Fibroblast of lung (primary cell): ENCODE measurements at regions not wholly inside any gene's neighbourhood (a gene's known extent, or its start where the extent isn't known, plus 50 kb on each side); places are given as distances from the start of the nearest gene placed in this dataset.

Experiments used
- DNase-seq, 2 donors: peaks; one replicate each; pipeline versions ENCODE4 v3.0.0 to v3.0.0-alpha.2; 2010; ENCODE audit warnings: low read depth in 2 of 2
- H2AFZ ChIP-seq: 2 replicates; pipeline ENCODE4 v1.5.1; 2012; ENCODE audit warnings: low read length, control low read depth, inconsistent platforms
- H3K27ac ChIP-seq: 2 replicates; pipeline ENCODE4 v1.5.1; 2011; ENCODE audit warnings: low read length, control low read depth; ENCODE audit not compliant: insufficient read depth
- H3K27me3 ChIP-seq: 2 replicates; pipeline ENCODE4 v1.5.1; 2011; ENCODE audit warnings: mild to moderate bottlenecking, low read length; ENCODE audit not compliant: control insufficient read depth, insufficient read depth
- H3K36me3 ChIP-seq: 2 replicates; pipeline ENCODE4 v1.5.1; 2011; ENCODE audit warnings: low read length; ENCODE audit not compliant: control insufficient read depth, insufficient read depth
- H3K4me1 ChIP-seq: 2 replicates; pipeline ENCODE4 v1.5.1; 2011; ENCODE audit warnings: low read length; ENCODE audit not compliant: control insufficient read depth, insufficient read depth; ENCODE audit errors: extremely low read depth
- H3K4me2 ChIP-seq: 2 replicates; pipeline ENCODE4 v1.5.1; 2011; ENCODE audit warnings: low read length, control low read depth; ENCODE audit not compliant: insufficient read depth; ENCODE audit errors: extremely low read depth
- H3K4me3 ChIP-seq, 4 experiments: fragments of 200-600 bp in 1 of 4; sonication (generic) in 1 of 4; replicated peaks in 1 of 4; 2 replicates each; pipeline ENCODE4 v1.5.1; 2011 to 2016; ENCODE audit warnings: low read length in 4 of 4, low read depth in 3 of 4, mild to moderate bottlenecking in 3 of 4, control low read depth in 2 of 4, inconsistent platforms in 1 of 4, mixed read lengths in 1 of 4; ENCODE audit not compliant: insufficient read depth in 1 of 4; ENCODE audit errors: control extremely low read depth in 1 of 4
- H3K79me2 ChIP-seq: 2 replicates; pipeline ENCODE4 v1.5.1; 2012; ENCODE audit warnings: mild to moderate bottlenecking, low read length, inconsistent platforms; ENCODE audit not compliant: control insufficient read depth, insufficient read depth
- H3K9ac ChIP-seq: 2 replicates; pipeline ENCODE4 v1.5.1; 2011; ENCODE audit warnings: mild to moderate bottlenecking, low read length, control low read depth; ENCODE audit not compliant: insufficient read depth
- H3K9me3 ChIP-seq: 2 replicates; pipeline ENCODE4 v1.5.1; 2012; ENCODE audit warnings: low read depth, low read length; ENCODE audit not compliant: control insufficient read depth, insufficient read depth
- H4K20me1 ChIP-seq: 2 replicates; pipeline ENCODE4 v1.5.1; 2011; ENCODE audit warnings: low read length; ENCODE audit not compliant: control insufficient read depth, insufficient read depth; ENCODE audit errors: extremely low read depth
- CTCF ChIP-seq, 2 donors: IDR thresholded peaks in 1 of 2; conservative IDR thresholded peaks in 1 of 2; 1 replicate in 1 of 2; 2 replicates in 1 of 2; pipeline ENCODE4 v1.5.1; 2011 to 2012; ENCODE audit warnings: low read length in 2 of 2, control low read depth in 1 of 2, inconsistent platforms in 1 of 2, low read depth in 1 of 2, mild to moderate bottlenecking in 1 of 2
- EZH2 ChIP-seq: IDR thresholded peaks from 2 replicates; pipeline ENCODE4 v1.5.1; 2012; ENCODE audit warnings: low read length, control low read depth, mild to moderate bottlenecking; ENCODE audit errors: missing control alignments

GRCh38 chr15:93231261-93231925, 142.4 kb upstream of the RGMA start:
- Histone ChIP-seq H2AFZ (no peak overlapping the region), H4K20me1 (no peaks in the 10 kb centered on the region), H3K27me3 (no peaks in the 10 kb centered on the region), H3K36me3 (no peaks in the 10 kb centered on the region), H3K4me1 (no peaks in the 10 kb centered on the region), H3K9me3 (no peaks in the 10 kb centered on the region), H3K9ac (no peak overlapping the region), H3K4me2 (no peak overlapping the region), H3K27ac (no peak overlapping the region), H3K4me3 (no peak overlapping the region), H3K79me2 (no peaks in the 10 kb centered on the region)
- no peak for DNase-seq
- no peak for TF ChIP-seq EZH2
- no peak for TF ChIP-seq CTCF (conservative IDR thresholded peaks at IDR 0.05 in 1 of 2, IDR thresholded peaks at IDR 0.05 in 1 of 2; ENCODE audit: low read depth in 1 of 2, low read length in 2 of 2)

- Histone ChIP-seq H3K27ac (no peak overlapping the region), H2AFZ (no peak overlapping the region), H3K9me3 (no peaks in the 10 kb centered on the region), H3K27me3 (no peaks in the 10 kb centered on the region), H3K4me2 (no peak overlapping the region), H3K4me3 (no peak overlapping the region), H4K20me1 (no peaks in the 10 kb centered on the region), H3K9ac (no peak overlapping the region), H3K79me2 (no peaks in the 10 kb centered on the region), H3K36me3 (no peaks in the 10 kb centered on the region), H3K4me1 (no peaks in the 10 kb centered on the region)
- DNase-seq, result no peak
- TF ChIP-seq CTCF (conservative IDR thresholded peaks at IDR 0.05 in 1 of 2, IDR thresholded peaks at IDR 0.05 in 1 of 2; ENCODE audit: low read depth in 1 of 2, low read length in 2 of 2), result no peak
- no peak for TF ChIP-seq EZH2
These were observed 139.5 kb upstream of the RGMA start for GRCh38 chr15:93228546-93228945.

GRCh38 chr15:93223803-93224202, 134.8 kb upstream of the RGMA start:
- H2AFZ ChIP-seq, result no peak overlapping the region
- H3K4me2 ChIP-seq, result no peak overlapping the region
- H3K27me3 ChIP-seq, result no peaks in the 10 kb centered on the region
- H4K20me1 ChIP-seq, result no peaks in the 10 kb centered on the region
- H3K9ac ChIP-seq, result no peak overlapping the region
- no peak overlapping the region for H3K4me3 ChIP-seq
- no peaks in the 10 kb centered on the region for H3K4me1 ChIP-seq
- TF ChIP-seq EZH2, result no peak
- no peaks in the 10 kb centered on the region for H3K79me2 ChIP-seq
- no peak for DNase-seq
- H3K27ac ChIP-seq, result no peak overlapping the region
- no peaks in the 10 kb centered on the region for H3K36me3 ChIP-seq
- H3K9me3 ChIP-seq, result no peaks in the 10 kb centered on the region
